Cardiac fibroblast (primary cell): ENCODE measurements at regions not wholly inside any gene's neighbourhood (a gene's known extent, or its start where the extent isn't known, plus 50 kb on each side); places are given as distances from the start of the nearest gene placed in this dataset.

Source experiments
- DNase-seq, 2 donors: peaks; one replicate each; pipeline versions ENCODE4 v3.0.0 to v3.0.0-alpha.2; 2010; ENCODE audit warnings: low read depth in 2 of 2
- H3K4me3 ChIP-seq, 2 donors: replicated peaks in 1 of 2; 1 replicate in 1 of 2; 2 replicates in 1 of 2; pipeline ENCODE4 v1.5.1; 2011; ENCODE audit warnings: low read depth in 2 of 2, low read length in 2 of 2, mild to moderate bottlenecking in 2 of 2, moderate library complexity in 1 of 2
- CTCF ChIP-seq: IDR thresholded peaks from one replicate; pipeline ENCODE4 v1.5.1; 2011; ENCODE audit warnings: low read depth, mild to moderate bottlenecking, low read length, inconsistent platforms

- no peak overlapping the region for H3K4me3 ChIP-seq
- DNase-seq = no peak
- TF ChIP-seq CTCF = no peak
Observed at GRCh38 chr2:522776-523175, 154.4 kb downstream of the TMEM18 start.

- no peak overlapping the region for H3K4me3 ChIP-seq
- no peak for DNase-seq
- TF ChIP-seq CTCF = no peak
Observed at GRCh38 chr2:521853-522530, 155.2 kb downstream of the TMEM18 start.

- no peak for TF ChIP-seq CTCF
- no peak for DNase-seq
- no peak overlapping the region for H3K4me3 ChIP-seq
Observed at GRCh38 chr2:520663-521340, 156.4 kb downstream of the TMEM18 start.

- H3K4me3 ChIP-seq = no peak overlapping the region
- DNase-seq = no peak
- TF ChIP-seq CTCF = no peak
Observed at GRCh38 chr2:516944-517343, 160.3 kb downstream of the TMEM18 start.

- no peak for DNase-seq
- no peak for TF ChIP-seq CTCF
- no peak overlapping the region for H3K4me3 ChIP-seq
Observed at GRCh38 chr2:516131-516530, 161.1 kb downstream of the TMEM18 start.

GRCh38 chr2:515441-516127 lies 161.6 kb downstream of the TMEM18 start:
- TF ChIP-seq CTCF = no peak
- no peak for DNase-seq
- no peak overlapping the region for H3K4me3 ChIP-seq
